GM19395 (cell line): ENCODE measurements at regions not wholly inside any gene's neighbourhood (a gene's known extent, or its start where the extent isn't known, plus 50 kb on each side); places are given as distances from the start of the nearest gene placed in this dataset.
"Not testable (repeated sequence)": the region's sequence is repeated elsewhere in the genome, so short reads cannot be mapped to it uniquely, and the experiment has no call there.

Experiments used
- ATAC-seq: cut with Tn5 transposase; IDR thresholded peaks from one replicate; pipeline ENCODE4 v1.9.1; 2021; ENCODE audit warnings: mild to moderate bottlenecking, moderate library complexity; ENCODE audit not compliant: unreplicated experiment

DNA sequence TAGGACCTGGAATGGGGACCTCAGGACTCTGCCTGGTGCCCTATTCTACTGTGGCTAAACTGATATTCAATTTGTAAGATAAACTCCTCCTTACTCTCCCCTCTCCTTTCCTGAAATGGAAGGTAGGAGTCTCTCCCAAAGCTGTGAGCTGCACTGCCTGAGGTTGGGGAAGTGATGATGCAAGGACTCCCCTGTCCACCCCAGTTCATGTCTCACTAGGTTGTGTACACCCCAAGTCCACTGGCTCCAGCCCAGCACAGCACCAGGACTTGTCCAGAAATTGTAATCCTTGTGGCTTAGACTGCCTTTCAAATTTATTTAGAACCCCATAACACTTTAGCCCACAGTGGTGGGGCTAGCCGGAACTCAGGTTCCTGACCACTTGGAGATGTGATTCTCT, 247.2 kb upstream of the CTBP2 start:
- ATAC-seq: no peak

DNA sequence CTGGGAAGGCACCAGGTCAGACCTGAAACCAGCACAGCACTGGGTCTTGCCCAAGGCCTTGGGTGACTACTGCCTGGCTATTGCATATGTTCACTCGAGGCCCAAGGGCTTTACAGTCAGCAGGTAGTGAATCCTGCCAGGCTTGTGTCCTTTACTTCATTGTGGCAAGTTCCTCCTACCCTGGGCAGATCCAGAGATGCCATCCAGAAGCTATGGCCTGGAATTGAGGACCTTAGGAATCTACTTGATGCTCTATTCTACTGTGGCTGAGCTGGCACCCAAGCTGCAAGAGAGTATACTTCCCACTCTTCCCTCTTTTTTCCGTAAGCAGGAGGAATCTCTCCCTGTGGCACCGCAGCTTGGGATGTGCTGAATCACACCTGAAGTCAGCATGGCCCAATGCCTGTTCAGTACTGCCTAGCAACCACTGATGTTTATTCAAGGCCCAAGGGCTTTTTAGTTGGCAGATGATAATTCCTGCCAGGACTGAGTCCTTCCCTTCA, 246.7 kb upstream of the CTBP2 start:
- no peak for ATAC-seq

DNA sequence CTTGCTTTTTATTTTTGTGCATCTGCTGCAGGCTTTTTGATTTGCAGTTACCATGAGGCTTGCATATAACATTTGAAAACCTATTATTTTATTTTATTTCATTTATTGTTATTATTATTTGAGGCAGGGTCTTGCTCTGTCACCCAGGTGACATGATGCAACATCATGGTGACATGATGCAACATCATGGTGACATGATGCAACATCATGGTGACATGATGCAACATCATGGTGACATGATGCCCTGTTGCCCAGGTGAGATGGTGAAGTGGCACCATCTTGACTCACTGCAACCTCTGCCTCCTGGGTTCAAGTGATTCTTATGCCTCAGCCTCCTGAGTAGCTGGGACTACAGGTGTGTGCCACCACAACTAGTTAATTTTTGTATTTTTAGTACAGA, 244.5 kb upstream of the CTBP2 start:
- not testable (repeated sequence) for ATAC-seq

DNA sequence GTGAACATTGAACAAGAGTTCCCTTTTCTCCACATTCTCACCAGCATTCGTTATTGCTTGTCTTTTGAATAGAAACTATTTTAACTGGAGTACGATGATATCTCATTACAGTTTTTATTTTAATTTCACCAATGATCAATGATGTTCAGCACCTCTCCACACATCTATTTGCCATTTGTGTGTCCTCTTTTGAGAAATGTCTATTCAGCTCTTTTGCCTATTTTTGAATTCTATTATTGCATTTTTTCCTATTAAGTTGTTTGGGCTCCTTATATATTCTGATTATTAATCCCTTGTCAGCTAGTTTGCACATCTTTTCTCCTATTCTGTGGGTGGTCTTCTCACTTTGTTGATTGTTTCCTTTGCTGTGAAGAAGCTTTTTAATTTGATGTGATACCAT, 241.1 kb upstream of the CTBP2 start:
- no peak for ATAC-seq

DNA sequence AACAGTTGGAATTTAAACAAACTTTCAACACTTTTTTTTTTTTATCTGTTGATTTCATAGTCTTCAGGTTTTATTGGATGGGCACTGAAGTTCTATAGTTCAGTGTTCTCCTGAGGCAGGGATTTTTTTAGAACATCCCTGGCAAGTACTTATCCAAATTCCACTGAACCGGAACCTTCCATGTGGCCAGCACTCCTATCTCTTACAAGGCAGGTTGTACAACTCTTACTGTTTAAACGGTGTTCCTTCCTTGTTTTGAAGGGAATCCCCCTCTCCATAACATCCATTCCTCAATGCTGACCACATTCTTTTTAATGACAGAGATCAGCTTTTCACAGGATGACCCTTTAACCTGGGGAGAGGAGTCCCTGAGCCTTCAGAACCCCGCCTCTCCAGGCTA, 238.9 kb upstream of the CTBP2 start:
- no peak for ATAC-seq

DNA sequence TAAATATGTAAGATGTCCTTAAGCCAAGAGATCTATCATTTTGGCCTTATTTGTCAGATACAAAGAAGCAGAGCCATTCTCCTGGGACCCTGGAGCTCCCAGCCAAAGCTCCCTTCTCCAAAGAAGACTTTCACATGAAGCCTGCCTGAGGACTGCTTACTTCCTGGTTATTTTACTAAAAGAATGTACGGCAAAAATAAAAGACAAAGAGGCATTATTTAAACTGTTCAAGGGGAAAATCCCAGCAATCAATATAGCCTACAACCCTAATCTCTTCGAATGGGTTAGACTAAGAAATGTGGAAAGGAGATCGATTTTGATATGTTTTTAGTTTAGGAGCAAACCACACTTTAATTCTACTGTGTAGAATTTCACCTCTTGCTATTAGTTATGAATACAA, 237.9 kb upstream of the CTBP2 start:
- no peak for ATAC-seq

DNA sequence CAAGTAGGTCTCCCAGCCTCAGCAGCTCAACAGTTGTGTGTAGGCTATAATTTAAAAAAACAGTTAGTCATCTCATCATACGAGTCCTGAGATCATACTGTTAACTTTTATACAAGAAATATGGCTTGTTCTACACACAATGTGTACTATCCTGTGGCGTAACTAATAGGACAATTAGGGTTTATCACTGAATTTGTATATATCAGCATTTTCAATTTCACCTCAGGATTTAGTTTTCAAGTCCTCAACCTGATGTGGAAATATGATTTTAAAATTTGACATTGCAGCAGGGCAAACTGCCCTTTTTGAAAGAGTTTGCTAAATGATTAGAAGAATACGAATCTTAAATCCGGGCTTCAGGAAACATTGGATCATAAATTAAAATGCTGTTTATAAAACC, 237.2 kb upstream of the CTBP2 start:
- ATAC-seq: no peak

DNA sequence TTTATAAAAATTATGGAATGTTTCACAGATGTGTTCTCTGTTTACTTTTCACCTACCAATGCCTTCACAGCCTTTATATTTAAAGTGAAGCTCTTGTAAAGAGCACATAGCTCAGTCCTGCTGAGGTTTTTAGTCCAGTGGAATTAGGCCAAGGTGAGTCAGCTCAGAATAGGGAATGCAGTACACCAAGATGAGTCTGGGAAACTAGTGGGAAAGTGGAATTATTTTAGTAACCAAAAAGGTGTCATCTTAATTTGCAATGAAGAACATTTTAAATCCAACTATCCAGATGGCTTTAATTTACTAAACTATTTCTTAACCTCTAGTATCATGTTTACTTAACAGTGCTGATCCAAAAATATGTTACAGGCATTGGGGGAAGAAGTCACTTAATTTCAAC, 236.3 kb upstream of the CTBP2 start:
- no peak for ATAC-seq

DNA sequence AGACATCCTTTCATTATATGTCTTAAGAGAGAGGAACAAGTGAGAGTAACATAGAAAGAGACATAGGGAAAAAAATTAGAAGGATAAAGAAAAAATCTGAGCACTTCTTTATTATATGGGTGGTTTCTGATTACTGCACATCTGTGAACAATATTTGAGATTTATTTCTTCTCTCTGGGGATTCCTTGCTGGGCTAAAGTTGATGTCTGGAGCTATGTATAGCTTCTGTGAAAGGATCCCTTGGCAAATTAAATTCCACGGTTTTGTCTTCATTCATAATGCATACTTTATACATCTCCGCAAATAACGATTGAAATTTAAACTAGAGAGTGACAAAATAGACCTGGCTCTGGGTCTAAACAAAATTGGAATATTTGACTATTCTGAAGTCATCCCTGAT, 232.2 kb upstream of the CTBP2 start:
- ATAC-seq: no peak

DNA sequence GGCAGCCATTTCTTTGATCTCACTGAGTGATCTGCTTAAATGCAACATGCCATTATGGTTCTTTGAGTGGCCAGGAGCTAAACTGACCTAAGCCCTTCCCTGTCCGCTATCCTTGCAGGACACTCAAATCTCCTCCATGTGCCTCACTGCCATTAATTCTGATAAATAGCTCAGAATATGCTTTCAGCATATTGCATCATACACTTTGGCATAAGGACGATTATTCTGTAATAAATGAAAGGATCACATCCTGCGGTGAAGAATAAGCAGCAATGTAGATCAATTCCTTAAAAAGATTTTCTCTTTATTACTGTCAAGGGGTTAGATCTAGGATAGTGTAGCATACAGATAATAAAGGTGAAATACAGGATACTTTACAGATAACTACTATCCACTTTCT, 231.8 kb upstream of the CTBP2 start:
- no peak for ATAC-seq

DNA sequence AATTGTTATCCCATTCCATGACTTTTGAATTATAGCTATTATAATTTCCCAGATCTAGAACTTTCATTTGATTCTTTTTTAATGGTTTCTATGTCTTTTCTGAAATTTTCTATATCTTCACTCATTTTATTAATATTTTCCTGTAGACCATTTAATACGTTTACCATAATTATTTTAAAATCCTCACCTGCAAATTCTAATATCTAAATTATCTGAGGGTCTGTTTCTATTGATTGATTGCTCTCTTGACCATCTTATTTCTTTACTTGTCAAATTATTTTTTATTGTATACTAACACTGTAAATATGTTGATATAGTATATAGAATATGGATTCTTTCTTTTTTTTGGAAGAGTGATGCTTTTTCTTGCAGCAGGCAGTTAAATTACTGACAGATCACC, 229.3 kb upstream of the CTBP2 start:
- ATAC-seq: no peak

DNA sequence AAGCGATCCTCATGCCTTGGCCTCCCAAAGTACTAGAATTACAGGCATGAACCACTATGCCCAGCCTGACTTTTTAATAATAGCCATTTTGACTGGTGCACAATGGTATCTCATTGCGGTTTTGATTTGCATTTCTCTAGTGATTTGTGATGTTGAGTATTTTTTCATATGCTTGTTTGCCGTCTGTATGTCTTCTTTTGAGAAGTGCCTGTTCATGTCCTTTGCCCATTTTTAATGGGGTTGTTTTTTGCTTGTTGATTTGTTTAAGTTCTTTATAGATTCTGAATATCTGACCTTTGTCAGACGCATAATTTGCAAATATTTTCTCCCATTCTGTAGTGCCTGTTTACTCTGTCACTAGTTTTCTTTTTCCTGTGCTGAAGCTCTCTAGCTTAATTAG, 219.2 kb upstream of the CTBP2 start:
- no peak for ATAC-seq

DNA sequence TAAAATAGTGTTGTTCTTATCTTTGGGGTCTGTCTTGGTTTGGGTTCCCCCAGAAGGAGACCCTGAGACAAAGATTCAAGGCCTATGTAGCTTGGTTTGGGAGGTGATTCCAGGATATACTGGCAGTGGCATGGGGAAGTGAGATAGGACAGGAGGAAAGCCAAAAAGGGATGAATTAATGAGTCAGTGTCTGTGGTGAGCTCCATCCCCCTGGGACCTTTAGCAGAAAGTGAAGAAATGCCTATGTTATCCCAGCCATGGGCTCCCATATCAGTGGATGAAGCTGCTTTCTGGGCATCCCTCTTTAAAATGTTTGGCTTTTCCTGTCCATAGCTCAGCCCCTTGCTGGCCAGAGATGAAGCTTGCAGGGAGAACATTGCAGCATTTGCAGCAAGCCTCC, 217.0 kb upstream of the CTBP2 start:
- no peak for ATAC-seq

DNA sequence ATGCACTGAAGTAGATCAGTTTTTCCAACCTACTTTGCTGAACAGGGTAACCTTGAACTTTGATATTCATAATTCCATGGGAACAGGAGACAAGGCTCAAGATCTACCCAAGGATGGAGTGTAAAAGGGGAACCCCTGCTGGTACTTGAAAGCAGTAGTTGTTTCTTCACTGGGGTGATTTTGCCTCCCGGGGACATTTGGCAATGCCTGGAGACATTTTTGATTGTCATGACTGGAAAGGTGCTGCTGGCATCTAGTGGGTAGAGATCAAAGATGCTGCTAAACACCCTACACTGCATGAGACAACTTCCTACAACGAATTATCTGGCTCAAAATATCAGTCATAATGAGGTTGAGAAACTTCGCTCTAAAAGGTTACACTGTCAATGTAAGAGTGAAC, 214.8 kb upstream of the CTBP2 start:
- ATAC-seq: no peak

DNA sequence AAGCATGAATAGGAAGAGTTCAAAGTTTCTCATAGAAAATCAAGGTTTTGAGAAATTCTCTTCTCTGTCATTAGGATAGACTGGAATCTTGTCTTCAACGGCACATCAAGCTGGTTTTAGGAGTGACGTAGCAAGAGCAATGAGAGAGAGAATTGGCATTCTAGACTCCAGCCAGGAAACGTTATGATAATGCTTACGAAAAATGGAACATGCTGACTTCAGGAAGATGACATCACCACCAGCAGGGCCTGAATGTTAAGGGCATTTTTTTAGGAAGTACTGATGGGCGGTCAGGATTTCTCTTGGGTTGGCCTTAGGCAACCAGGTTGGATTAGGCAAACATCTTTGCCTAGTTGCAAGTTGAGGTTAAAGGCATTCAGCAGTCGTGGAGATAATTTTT, 213.2 kb upstream of the CTBP2 start:
- no peak for ATAC-seq

DNA sequence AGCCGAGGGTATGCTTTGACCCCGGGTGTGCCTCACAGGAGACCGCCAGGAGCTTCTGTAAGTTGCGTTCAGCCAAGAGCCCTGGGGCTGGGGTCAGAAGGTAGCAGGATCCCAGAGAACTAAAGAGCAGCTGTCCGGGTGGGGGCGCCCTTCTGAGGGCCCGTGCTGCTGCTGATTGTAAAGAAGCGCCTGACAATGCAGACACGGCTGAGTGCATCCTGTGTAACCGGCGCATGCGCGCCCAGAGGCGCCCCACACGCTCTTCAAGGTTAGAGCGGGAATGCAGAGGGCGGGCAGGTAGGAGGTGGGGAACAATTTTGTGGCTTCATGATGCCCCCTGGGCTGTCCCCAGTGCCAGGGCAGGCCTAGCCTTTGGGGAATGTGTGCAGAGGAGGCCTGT, 210.2 kb upstream of the CTBP2 start:
- ATAC-seq: no peak

DNA sequence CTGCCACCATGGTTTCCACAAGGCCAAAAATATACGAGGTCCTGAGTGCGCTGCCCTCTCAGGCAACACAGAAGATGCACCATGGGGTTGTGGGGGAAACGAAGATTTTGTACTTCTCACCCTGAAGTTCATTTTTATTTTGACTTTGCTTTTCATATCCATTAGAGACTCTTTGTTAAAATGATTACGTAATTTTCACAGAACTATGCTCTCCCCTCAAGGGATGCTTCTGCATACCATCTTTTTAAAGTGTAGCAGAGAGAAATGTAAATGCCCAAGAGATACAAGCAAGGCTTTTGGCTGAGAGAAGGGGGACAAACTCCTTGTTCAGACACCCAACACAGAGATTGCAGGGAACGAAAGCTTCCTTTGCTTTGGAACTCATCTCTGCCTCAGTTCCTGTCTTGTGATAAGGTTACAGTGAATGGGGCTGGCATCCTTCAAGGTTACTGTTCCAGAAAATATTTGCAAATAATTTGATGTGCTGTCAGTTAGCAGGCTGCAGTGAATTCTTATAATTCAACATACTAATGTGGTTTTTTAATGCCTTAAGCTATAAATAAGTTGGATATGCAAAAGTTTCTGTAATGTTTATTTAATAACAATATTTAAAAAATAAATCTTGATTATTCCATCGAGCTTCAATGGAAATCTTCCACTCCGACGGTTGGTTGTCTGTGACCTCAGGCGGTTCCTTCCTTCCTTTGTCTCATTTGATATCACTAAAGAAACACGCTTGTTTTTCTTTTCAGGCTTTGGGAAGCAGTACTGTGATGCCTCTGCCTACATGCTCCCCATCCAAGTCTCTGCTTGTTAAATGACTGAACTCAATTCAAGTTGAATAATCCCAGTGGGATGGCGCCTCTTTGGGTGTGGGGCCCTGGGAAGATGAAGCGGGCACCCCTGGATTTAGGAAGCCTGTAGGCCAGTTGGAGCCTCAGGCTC, 209.3 kb upstream of the CTBP2 start:
- no peak for ATAC-seq

DNA sequence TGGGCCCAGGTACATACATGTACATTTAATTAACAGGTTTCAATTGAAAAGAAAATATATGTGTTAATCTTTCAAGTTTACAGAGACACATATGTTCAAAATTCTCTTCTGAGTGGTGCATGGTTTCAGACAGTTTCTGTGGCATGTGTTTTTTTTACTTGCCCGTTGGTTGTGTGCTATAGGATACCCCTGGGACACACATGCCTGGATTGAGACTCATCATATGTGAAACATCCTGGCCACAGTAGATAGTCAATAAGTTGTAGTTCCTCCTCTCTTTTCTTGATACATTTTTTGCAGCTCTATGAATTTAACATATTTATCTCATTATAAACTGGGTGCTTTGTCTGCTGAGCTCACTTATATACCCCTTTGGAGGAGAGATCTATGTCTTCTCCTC, 207.8 kb upstream of the CTBP2 start:
- no peak for ATAC-seq

DNA sequence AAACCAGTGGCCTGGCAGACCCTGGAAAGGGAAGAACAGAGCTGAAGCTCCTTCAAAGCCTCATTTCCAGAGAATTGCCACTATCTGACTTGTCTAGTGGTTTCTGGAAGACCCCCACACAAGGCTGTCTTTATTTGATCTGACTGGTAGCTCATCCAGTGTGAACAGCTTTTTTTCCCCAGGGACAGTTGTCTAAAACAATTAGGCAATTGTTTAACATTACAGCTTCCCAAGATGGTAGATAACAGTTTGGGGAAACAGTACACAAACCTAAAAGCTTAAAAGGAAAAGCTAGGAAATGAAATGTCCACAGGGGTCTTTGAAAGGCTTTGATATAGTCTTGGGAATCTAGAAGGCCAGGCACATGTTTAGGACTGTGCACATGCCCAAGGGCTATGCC, 203.4 kb upstream of the CTBP2 start:
- no peak for ATAC-seq

DNA sequence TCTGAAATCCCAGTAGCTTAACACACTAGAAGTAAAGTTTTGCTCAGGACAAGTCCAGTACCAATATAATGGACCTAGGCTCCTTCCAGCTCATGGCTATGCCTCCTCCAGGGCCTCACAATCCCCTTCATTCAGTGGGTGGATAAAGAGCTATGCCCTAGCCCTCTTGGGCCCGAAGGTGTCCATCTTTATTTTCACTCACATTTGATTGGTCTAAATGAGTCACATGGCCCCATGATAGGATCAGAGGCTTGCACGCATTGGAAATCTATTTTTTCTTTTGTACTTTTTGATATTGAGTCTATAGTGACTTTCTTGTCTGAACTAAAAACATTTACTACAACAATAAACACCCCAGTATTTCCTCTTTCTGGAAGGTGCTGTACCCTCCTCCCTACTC, 202.6 kb upstream of the CTBP2 start:
- ATAC-seq: no peak

DNA sequence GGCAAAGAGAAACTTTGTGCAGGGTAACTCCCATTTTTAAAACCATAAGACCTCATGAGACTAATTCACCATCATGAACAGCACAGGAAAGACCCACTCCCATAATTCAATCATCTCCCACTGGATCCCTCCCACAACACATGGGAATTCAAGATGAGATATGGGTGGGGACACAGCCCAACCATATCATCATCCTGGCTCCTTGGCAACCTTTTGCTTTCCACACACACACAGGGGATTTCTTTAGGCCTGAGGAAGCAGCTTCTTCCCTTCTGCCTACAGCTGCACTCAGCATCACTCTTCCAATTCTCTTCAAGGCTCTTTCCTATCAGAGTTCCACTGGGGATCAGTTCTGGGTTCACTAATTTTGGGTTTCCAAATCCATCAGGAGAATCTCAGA, 199.0 kb upstream of the CTBP2 start:
- ATAC-seq: no peak

DNA sequence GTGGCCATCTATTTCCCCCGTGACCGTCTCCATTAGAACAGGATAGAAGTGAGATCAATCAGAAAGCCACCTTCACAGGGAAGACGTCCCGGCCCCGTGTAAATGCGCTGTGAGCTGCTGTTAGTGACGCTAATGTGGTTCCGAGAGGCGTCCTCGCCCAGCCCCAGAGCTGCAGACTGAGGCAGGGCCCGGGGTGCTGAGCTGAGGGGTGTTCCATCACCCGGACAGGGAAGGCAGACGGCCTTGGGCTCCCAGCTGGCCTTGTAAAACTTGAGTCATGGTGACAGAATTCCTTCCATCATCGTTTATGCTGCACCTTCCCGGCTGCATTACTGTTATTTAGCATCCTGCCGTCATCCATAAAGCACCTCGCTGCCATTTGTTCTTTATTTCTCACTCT, 195.3 kb upstream of the CTBP2 start:
- no peak for ATAC-seq

DNA sequence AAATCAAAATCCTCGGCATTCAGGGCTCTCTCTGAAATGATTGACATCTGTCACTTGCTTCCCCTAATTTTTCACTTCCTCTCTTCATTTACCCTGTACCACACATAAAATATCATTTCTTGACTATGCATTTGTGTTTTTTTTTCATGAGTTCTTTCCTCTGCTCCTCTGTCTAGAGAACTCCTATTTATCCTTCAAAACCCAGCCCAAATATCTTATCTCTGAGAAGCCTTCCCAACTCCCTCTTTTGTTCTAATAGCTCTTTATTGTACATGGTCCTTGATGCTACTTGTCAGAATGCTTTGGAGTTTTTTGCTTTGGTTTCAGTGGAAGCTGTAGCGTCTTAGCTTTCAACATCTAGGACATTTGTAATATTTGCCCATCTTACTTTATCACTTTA, 190.2 kb upstream of the CTBP2 start:
- ATAC-seq: no peak
